GM21515 (cell line): ENCODE measurements at regions not wholly inside any gene's neighbourhood (a gene's known extent, or its start where the extent isn't known, plus 50 kb on each side); places are given as distances from the start of the nearest gene placed in this dataset.
"Not testable (repeated sequence)": the region's sequence is repeated elsewhere in the genome, so short reads cannot be mapped to it uniquely, and the experiment has no call there.

Source experiments
- ATAC-seq: cut with Tn5 transposase; IDR thresholded peaks from one replicate; pipeline ENCODE4 v1.9.1; 2021; ENCODE audit not compliant: unreplicated experiment

DNA sequence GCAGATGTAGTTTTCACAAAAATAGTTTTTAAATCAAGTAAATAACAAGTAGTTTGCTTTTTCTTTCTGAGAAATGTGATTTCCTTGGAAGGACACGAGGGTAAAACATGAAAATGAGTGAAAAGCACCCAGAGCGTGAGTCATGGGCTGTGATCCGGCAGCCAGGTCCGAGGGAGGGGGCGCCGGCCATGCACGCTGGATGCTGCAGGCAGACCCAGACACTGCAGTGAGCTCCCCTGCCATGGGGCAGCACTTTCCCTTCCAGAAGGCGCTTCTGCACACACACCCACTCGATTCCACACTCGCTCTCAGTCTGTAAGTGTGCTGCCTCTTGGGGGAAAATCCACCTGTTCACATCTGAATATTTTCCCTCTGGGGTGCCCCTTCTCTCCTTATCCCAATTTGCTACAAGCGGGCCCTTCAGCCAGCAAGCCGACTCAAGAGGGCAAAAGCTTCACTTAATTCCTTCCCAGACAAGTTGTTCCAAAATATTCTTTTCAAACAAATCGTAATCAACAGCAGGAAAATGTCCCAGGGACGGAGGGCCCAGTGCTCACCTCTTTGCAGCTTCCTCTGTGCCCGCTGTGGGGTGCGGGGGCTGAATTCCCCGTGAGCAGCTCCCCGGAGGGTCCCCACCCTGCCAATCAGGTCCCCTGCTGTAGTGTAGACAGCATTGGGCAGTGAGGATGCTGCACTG, 87.0 kb upstream of the ID2 start:
- no peak for ATAC-seq

DNA sequence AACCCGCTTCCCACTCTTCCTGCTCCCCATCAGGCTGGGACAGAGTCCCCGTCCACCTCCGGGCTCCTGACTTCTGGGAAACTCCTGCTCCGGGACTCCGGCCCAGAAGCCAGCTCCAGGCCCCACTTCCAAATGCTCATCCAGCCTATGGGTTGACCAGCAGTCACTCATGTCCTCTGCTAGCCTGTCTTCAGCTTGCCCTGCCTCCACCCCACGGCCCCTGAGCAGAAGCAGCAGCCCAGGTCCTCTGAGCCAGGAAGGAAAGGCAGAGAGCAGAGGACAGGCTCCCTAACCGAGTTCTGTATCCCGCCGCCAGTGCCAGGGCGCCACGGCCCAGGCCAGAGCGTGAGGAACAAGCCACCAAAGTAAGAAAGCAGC, 86.4 kb upstream of the ID2 start:
- ATAC-seq: no peak

DNA sequence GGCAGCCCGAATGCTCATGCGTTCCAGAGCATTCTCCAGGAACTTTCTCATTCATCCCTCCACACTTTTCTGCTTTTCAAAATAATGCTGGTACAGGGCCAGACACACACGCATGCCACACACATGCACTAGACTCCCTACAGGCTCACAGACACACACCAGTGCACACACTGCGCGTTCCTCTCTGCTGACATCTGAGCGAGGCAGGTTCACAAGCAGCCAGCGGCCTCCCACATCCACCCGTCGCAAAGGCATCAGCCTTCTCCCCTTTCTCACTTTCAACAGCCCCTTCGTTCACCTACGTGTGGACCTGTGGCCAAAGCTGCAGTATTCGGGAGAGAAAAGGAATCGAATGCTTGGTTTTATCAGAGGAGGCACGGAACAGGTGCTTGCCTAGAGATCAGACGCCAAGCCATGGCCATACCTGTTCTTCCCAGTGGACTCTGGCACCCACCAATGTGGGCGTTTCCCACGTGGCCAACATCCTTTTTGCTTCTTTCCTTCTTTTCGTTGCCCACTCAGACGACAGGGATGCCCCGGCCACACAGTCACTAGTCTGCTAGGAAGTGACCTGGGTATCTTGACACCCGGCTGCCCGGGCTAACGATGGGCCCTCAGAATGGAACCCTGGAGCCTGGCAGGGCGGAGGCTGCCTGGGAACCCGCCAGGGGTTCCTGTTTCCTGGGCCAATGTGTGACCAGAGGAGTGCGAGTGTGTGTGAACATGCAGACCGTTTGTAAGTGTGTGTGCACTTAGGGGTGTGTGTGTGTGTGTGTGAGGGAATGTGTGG, 85.8 kb upstream of the ID2 start:
- no peak for ATAC-seq

DNA sequence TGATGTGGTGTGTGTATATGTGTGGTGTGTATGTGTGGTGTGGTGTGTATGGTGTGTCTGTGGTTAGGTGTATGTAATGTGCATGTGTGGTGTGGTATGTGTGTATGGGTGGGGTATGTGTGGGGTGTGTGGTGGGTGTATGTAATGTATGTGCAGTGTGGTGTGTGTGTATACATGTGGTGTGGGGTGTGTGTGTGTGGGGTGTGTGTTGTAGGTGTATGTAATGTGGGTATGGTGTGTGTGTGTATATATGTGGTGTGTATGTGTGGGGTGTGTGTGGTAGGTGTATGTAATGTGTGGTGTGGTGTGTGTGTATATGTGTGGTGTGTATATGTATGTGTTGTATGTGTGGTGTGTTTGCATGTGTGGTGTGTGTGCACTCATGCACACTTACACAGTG, 84.8 kb upstream of the ID2 start:
- ATAC-seq: no peak

DNA sequence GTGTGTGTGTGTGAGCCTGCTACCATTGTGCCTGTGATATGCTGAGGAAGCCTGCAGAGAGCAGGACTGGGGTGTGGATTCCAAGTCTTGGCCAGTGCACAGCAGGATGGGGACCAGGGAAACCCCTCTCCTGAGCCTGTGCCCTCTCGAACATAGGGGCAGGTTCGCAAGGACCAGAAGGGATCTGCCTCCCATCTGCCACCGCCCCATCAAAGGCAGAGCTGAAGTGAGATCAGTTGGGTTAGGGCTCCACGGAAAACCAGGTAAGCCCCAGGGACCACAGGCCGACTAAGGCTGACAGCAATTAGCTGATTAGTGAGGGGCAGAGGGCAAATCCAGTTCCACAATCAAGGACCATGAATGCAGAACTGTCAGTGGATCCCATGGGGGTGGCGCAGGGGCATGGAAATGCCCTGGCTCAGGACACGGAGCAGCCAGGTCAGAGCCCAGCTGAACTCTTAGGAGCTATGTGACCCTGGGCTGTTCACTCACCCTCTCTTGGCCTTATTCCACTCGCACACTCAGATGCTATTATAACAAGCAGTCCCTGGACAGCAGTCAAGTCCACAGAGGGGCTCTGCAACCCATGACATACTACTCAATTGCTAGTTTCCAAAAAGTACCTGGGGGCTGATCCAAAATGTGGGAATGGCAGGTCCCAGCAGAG, 84.2 kb upstream of the ID2 start:
- no peak for ATAC-seq

DNA sequence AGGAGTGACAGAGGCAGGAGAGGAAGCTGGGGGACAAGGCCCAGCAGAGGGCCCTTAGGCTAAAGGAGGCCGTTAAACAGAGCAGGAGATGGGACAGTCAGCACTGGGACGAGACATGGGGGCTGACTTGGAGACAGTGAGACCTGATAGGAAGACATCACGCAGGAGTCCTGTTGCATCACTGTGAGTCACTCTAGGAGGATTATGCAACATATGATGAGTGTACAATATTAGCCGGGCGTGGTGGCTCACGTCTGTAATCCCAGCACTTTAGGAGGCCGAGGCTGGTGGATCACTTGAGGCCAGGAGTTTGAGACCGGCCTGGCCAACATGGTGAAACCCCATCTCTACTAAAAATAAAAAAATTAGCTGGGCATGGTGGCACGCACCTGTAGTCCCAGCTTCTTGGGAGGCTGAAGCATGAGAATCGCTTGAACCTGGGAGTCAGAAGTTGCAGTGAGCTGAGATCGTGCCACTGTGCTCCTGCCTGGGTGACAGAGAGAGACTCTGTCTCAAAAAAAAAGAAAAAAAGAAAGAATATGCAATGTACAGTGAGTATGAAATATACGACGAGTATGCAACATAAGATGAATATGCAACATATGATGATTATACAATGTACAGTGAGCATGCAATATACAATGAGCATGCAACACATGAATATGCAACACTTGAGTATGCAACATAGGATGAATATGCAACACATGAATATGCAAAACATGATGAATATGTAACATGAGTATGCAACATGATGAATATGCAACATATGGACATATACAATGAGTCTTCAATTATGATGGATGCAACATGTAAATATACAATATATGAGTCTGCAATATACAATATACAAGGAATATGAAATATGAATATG, 83.3 kb upstream of the ID2 start:
- ATAC-seq: no peak

DNA sequence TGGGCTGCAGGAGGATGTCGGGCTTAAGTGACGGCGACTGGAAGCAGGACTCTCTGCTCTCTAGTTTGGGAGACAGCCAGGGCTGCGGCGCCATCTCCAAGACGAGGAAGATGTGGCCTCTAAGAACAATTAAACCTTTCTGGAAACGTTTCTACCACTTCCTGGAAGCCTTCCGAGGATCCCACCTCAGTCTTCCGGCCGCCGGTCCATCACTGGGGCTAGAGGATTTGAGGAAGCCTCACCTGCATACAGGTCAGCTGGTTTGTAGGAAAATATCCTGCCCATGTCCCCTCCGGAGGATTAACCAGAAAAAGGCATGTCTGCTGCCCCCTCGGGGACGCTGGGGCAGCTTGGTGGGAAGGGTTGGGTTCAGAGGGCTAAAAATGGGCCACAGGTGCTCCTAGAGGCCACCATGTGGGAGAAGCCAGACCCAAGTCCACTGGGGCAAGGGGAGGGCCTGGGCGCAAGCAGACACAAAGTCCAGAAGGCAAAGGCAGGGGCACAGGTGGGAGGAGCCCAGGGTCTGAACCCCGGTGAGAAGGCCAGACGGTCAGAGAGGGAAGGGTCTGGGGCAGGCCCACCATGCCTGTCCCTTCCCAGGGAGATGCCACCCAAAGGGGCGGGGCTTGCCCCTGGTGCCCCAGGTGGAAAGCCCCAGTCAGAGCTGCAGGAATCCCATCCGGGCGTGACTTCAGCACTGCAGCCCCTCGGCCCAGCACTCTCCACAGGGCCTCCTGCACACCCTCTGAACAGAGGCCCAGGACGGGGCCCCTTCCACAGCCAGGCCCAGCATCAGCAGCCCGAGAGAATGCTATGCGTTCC, 82.2 kb upstream of the ID2 start:
- no peak for ATAC-seq

DNA sequence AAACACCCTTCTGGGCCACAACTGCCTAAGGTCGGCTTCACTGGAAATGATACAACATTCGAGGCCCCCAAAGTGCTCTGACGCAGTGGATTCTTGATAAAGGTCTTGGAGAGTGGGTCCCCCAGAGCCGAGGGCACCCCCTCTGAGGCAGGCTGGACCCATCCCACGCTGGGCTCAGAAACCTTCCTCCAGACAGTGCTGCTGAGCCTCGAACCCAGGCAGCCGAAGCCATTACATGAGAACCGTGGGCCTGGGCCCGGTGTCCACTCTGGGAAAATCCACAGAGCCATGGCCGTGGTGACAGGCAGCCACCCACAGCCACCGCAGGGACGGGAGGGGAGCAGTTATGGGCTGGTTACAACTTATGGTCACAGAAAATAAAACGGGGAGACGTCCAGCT, 81.4 kb upstream of the ID2 start:
- ATAC-seq: no peak

DNA sequence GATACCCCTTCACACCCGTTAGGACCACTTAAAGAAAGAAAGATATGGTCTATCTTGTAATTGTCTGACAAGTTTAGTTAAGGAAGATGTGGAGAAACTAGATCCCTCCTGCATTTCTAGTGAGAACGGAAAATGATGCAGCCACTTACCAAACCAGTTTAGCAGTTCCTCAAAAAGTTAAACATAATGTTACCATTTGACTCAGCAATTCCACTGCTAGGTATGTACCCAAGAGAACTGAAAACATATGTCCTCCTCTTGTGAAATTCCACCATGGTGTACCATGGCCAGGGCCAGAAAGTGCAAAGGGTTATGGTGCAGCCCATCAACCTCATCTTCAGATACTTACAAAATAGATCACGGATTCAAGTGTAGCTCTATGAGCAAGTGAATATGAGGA, 79.0 kb upstream of the ID2 start:
- ATAC-seq: no peak

DNA sequence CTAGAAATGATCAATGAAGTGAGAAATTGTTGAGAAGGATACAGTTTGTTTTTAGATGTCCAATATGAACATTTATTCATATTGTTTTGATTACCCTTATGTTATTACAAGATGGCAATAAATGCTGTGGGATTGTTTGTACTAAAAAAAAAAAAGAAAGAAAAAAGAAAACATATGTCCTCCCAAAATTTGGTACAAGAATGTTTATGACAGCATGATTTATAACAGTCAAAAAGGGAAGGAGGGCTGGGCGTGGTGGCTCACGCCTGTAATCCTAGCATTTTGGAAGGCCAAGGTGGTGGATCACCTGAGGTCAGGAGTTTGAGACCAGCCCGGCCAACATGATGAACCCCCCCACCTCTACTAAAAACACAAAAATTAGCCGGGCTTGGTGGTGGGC, 78.5 kb upstream of the ID2 start:
- ATAC-seq: not testable (repeated sequence)

DNA sequence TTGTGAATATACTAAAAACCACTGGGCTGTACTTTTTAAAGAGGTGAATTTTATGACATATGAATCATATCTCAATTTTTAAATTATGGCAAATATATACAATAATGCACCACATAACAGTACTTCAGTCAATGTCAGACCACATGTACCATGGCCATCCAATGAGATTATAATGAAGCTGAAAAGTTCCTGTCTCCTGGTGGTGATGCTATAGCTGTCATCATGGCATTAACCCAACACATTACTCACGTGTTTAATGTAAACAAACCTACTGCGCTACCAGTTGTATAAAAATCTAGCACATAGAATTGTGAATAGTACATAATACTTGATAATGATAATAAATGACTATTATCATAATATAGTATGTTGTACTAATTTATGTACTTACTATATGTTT, 77.6 kb upstream of the ID2 start:
- ATAC-seq: no peak

DNA sequence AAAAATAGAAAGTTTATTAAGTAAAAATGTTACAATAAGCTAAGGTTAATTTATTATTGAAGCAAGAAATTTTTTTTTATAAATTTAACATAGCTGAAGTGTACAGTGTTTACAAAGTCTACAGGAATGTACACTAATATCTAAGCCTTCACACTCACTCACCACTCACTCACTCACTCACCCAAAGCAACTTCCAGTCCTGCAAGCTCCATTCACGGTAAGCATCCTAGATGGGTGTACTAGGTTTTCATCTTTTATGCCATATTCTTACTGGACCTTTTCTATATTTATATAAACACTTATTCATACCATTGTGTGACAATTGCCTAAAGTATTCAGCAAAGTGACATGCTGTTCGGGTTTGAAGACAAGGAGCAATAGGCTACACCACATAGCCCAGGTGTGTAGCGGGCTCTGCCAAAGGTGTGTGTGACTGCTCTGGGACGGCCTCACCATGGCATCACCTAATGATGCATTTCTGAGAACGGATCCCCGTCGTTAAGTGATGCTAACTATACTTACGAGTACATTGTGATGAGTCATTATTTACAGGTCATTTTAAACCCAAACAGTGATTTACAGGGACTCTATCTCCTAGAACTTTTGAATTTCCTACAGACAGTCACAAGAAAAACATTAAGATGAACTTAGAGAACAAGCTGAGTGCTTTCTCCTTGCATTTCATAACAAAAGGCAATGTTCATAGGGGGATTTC, 76.3 kb upstream of the ID2 start:
- ATAC-seq: no peak

DNA sequence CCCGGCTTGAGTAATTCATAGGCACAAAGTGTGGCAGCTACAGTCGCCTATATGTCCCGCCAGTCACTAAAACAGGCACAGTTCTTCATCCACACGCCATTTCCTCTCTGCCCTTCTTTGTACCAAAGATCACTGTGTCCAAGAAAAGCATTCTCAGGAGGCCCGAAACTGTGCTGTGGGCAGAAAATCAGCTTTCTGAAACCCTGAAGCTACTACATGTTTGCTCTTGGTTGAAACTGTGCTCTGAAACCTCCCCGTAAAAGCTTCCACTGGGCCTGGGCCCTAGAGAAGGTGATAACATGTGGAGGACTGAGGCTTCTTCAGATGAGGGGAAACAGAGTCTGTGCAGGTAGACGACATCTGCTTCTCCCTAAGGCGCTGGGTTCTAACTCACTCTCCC, 75.6 kb upstream of the ID2 start:
- peak; percentile 94 for ATAC-seq

DNA sequence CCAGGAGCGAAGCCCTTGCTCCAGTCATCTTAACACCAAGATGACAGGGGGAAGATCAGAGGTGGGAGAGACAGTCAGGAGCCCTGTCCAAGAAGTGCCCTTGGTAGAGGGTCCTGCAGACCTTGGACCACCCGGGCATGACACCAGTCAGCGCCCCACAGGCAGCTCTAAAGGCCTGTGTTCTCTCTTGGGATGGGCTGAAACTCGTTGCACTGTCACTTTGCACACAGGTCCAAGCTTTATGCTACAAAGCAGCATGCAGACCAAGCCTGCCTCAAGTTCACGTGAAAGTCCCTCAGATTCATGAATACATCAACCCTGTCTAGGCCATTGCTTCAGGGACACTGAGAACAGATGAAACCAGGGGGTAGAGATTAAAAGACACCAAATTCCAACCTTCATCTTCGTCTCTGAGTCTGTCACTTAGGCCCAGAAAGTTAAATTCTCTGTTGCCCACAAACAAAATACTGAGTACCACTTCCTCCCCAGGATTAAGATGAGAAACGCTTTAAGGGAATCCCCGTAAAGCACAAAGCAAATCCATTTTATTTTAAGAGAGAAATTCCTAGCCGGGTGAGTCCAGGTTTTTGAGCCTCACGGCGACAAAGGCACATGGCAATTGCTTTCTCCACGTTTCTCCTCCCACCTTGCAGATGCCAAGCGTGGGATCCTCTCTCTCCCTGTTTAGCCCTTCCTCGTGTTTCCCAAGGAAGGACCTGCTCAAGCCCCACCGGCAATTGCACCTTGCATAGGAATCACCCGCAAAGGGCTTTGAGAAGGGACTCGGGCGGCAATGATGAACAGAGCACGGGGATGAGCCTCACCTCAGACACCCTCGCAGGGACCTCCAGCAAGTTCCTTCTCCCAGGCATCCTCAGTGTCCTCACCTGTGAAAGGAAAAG, 75.0 kb upstream of the ID2 start:
- ATAC-seq: peak; percentile 25

DNA sequence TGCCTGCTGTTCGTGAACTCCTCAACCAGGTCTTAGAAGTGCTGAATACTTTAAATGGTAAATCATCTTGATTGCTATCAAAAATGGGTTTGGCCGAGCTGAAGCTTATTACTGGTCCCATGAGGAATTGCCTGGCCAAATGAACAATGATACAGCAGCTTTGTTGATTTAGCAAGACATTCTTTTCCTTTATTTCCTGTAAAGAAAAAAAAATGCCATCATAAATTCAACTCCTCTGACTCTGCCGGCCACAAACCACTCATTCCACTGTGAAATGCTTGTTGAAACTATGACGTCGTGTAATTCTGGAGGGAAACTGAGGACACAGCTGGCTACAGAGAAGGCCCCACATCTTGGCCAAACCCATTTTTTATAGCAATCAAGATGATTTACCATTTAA, 74.2 kb upstream of the ID2 start:
- ATAC-seq: no peak

DNA sequence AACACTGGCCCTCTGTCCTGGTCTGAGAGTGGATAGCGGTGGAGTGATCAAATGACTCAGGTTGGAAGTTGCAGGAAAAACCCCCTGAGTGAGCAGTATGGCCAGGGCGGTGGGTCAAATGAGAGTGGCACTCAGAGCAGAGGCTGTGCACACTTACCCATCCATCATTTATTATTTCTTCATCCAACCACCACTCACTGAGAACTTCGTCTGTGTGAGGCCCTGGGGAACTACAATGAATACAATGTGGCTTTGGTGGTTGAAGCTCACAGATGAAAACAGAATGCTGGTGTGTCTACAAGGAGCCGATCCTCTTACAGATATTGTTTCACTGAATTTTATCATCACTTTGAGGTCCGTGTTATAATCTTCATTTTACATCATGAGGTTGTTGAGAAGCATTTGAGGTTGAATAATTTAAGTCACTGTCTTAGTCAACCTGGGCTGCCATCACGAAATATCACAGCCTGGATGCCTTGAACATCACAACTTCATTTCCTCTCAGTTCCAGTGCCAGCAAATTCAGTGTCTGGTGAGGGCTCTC, 73.4 kb upstream of the ID2 start:
- no peak for ATAC-seq

DNA sequence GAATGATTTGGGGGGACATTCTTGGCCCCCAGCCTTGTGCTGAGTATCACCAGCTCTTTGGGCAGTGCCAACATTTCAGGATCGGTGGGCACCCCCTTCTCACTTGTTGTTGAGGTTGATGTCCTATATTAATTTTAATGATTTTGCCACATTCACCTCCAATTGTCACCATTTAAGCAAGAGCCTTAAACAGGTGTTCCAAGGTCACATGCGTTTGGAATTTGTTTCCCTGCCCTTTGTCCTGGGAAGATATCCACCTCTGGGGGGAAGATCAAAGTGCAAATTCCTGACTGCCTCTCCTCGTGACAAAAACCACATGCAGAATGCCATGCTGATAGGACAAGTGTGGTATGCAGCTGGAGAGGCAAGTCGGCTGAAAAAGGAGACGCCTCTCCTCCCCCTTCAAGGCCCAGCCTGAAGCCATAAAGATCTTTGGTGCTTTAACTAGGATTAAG, 72.5 kb upstream of the ID2 start:
- ATAC-seq: no peak

DNA sequence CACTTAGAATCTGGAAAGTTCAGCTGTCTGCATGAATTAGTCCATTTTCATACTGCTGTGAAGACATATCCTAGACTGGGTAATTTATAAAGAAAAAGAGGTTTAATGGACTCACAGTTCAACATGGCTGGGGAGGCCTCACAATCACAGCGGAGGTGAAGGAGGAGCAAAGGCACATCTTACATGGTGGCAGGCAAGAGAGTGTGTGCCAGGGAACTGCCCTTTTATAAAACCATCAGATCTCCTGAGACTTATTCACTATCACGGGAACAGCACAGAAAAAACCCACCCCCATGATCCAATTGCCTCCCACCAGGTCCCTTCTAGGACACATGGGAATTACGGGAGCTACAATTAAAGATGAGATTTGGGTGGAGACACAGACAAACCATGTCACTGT, 71.1 kb upstream of the ID2 start:
- not testable (repeated sequence) for ATAC-seq
